SW480 (cell line): ENCODE measurements at regions not wholly inside any gene's neighbourhood (a gene's known extent, or its start where the extent isn't known, plus 50 kb on each side); places are given as distances from the start of the nearest gene placed in this dataset.

Experiments used
- DNase-seq: peaks from one replicate; pipeline ENCODE4 v3.0.0-alpha.2; 2016; ENCODE audit warnings: low spot score

- DNase-seq: no peak
Measured at GRCh38 chr4:104677116-104677515, 182.4 kb upstream of the CXXC4 start.

- no peak for DNase-seq
Measured at GRCh38 chr4:104682311-104682710, 187.6 kb upstream of the CXXC4 start.

DNA sequence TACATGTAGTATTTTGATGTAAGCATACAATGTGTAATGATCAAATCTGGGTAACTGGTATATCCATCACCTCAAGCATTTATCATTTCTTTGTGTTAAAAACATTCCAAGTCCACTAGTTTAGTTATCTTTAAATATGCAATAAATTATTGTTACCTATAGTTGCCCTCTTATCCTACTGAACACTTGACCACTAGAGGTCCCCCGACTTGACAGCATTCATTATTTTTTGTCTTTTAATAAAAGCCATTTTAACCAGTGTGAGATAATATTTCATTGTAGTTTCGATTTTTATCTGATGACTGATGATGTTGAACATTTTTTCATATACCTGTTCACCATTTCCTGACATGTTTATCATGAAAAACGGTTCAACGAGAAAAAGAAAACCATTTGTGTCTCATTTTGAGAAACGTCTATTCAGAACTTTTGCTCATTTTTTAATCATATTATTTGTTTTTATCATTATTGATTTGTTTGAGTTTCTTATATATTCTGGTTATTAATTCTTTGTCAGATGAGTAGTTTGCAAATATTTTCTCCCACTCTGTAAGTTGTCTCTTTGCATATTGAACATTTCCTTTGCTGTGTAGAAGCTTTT lies 199.0 kb upstream of the CXXC4 start:
- DNase-seq: no peak

- no peak for DNase-seq
Measured at GRCh38 chr4:104716584-104716983, 221.9 kb upstream of the CXXC4 start.

DNA sequence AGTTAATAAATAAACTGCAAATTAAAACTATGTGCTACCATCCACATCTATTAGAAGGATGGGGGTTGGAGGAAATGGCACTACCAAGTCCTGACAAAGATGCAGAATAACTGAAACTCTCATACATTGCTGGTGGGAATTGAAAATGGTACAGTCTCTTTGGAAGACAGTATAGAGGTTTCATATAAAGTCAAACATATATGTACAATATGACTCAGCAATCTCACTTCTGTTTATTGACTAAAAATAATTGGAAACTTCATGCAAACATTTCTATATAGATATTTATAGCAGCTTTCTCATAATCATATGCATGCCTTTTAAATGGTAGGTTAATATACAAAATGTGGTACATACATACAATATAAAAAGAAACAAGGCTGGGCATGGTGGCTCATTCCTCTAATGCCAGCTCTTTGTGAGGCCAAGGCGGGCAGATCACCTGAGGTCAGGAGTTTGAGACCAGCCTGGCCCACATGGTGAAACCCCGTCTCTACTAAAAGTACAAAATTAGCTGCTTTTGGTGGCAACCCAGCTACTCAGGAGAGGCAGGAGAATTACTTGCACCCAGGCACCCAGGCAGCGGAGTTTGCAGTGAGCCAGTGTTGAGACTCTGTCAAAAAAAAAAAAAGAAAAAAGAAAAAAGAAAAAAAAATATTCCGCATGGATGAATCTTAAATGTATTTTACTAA lies 225.0 kb upstream of the CXXC4 start:
- no peak for DNase-seq

DNA sequence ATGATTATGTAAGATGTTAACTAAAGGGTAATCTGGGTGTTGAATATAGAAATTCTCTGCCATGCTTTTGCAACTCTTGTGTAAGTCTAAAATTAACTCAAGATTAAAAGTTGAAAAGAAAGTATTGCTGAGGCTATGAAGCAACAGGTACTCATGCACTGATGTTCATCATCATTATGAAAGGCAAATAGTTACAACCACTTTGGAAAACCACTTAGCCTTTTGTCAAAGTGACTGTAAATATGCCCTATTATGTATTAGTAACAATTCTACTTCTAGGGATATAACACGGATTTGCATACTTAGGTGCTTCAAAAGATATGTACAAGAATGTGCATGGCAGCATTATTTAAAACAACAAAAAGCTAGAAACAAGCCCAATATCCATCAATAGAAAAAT lies 227.8 kb upstream of the CXXC4 start:
- DNase-seq: no peak

DNA sequence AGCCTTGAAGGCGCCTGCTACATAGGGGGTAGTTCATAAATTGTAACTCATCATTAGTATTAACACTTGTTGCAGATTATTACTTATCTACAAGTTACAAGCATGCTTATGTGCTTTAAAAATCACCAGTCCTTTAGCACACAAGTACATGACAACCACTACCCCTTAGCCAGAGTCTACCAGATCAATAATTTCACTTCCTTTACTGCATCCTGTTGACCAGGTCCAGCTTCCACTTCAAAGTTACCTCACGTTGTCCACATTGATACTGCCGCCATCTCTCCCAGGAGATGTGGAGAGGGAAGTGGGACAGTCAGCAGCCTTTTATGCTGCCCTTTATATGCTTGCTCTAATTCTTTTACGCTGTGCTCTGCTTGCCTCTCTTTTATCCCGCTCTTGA lies 231.3 kb upstream of the CXXC4 start:
- no peak for DNase-seq

DNA sequence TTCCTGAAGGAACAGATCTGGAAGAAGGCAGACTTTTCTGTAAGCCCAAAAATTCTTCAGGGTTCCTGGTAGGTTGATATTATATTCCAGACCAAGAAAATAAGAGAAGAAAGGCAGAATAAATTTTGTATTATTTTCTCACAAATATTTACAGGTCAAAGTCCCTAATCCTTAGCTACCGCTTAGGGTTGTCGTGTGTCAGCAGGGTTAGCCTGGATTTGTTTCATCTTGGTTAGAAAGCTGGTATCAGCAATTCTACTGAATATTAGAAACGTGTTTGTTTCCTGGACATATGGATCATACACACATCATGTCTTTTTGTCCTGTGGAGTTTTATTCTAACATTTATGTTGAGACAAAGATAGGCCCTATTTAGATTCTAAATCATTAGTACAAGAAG lies 232.9 kb upstream of the CXXC4 start:
- no peak for DNase-seq

- DNase-seq: no peak
Measured at GRCh38 chr4:104728380-104729122, 233.9 kb upstream of the CXXC4 start.

DNA sequence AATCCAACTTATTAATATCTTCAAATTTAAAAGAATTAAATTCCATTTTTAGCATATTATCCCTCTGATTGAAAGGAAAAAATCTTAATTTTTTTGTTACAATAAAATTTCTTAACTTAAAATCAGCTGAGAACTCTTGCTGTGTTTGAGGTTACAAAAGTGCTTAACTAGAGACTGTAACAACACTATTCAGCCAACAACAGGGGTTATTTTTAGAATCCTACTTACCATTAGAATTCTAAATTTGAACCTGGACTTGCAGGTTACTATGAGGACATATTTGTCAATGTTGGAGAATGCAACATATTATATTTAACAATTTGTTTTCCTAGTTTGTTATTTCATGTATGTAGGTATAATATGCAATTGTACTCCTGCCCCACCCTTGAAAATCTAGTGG lies 238.1 kb upstream of the CXXC4 start:
- no peak for DNase-seq

- DNase-seq: no peak
Measured at GRCh38 chr4:104735174-104735573, 240.5 kb upstream of the CXXC4 start.

- no peak for DNase-seq
Measured at GRCh38 chr4:104740161-104740560, 245.5 kb upstream of the CXXC4 start.

GRCh38 chr4:104743215-104743653 lies 248.5 kb upstream of the CXXC4 start:
- no peak for DNase-seq

DNA sequence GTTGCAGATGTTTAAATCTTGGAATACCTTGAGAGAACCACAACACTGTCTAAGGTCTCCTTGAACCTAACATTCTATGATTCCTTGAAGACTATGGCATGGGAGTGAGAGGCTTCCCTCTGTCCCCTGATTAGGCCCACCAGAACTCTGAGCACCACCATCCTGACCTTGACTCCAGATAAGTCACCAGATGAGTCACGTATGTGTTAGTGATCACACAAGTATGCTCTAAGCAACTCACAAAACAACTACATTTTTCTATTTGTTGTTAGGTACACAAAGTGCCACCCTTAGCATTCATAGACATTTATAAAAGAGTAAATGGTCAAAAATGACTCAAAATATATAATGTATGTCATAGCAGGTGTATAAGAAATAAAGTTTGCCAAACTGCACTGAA lies 252.9 kb upstream of the CXXC4 start:
- no peak for DNase-seq

DNA sequence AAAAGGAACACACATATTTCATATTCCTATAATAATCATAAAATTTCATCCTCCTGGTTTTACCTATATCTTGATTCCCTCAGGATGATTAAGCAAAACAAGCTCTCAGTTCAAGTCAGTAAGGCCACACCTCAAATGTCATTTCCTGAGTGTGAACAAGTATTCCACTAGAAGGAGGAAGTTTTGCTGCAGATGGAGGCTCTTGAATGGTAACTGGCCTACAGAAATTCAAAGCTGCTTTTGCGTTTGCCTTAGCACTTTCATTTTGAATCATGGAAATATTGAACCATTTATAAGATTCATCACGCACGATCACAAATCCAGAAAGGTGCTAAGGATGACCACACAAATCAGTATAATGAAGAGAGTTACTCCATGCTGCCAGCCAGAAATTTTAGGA lies 254.4 kb upstream of the CXXC4 start:
- no peak for DNase-seq

DNA sequence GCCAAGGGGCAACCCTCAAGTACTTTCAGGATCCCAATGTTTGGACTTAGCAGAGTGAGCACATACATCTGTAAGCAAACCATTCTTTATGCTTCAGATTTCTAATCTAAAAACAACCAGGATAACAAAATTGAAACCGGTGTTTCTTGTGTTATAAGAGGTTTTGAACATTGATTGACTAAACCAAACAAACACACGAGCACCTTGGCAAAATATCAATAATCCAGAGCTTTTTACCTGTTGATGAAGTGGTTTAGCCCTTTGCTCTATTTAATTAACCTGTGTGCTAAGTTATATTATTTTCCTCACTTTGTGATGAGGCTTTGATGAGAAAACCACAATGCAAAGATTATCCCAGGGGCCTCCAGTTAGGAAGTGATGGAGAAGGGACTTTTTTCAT lies 255.3 kb upstream of the CXXC4 start:
- no peak for DNase-seq

- DNase-seq: no peak
Measured at GRCh38 chr4:104751468-104751867, 256.8 kb upstream of the CXXC4 start.

DNA sequence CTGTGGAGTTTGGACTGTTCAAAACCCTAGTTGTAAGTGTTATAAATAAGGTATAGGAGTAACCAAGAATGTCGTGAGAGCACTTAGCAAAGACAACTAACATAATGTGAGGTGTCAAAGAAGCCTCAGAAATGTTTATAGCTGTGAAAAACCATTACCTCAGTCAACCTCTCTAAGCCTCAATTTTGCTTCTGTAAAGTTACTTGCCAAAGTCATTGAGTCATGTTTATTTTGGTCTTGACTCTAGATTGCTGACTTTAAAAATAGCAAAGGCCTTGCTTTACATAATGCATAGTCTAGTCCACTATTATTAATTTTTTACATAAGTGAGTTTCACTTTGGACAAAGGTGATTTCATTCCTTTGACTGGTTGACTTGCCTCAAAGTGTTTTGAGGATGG lies 257.6 kb upstream of the CXXC4 start:
- no peak for DNase-seq

DNA sequence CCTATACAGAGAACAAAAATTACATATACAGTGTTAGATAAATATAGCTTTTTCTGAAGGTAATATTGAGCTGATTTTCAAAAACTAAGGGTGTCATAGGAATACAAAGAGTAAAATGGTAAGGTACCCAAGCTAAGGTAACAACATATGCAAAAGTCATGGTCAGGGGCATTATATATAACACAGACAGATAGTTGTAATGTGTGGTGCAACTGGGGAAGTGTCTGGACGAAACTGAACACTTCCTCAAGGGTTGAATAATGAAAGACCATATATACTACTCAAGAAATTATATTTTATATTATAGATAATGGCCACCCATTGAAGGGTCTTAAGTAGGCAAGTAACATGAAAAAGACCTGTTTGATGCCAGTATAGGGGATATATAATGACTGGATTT lies 262.1 kb upstream of the CXXC4 start:
- no peak for DNase-seq

DNA sequence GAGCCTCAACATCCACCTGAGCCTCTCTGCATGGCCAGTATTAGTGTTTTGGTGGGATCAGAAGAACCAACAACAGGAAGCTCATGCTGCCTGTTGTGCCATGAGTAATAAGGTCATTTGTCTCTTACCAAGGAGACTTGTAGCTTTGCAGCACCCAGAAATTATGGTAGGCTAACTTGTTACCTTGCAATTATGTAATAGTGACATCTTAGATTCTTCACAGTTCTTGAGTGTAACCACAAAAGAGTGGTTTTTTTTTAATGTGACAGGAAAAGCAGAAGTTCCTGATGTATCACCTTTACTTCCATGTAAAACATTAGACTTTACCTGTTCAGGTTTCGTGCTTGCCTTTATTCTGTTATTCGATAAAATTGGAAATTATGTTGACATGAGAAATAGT lies 263.9 kb upstream of the CXXC4 start:
- no peak for DNase-seq

DNA sequence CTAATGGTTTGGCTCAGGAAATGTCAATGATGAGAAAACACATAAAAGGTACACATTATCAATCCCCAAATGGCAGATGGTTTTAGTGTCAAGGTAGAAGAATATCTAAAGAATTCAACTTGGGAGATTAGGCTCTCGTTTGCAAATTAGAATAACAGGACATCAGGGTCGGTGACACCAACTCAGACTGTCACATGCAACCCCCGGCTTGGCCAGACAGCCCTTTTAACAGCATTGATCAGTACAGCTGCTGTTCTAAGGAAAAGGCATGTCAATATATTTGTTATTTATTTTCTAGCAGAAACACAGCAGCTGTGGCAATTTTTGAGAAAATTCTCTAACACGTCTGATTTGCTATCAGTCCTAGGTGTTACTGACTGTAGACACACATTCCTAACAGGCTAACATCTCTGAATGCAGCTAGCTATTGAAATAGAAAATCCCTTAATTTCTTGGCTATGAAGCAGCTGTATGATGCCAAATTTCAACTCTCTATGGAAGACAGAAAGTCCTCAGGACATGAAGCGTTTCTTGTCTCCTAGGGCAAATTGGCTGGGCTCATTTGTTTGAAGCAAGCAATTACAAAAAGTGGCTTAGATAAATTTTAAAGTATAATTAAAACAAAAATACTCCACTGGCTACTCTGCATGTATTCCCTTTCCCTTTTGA lies 269.0 kb upstream of the CXXC4 start:
- no peak for DNase-seq

GRCh38 chr4:104766676-104767075 lies 272.0 kb upstream of the CXXC4 start:
- DNase-seq: no peak

DNA sequence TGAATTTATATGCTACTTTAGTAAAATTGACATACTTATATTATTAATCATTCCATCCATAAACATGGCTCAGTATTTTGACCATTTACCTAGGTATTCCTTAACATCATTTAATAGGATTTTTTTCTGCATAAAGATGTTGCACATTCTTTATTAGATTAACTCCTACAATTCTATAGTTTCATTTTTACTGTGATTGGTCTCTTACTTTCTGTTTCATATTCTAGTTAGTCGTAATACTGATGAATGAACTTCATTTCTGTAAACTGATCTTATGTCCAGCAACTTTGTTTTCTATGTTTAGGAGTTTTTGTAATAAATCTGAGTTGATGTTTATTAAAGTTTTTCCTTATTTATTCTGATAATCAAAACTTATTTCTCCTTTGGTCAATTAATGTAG lies 278.2 kb upstream of the CXXC4 start:
- DNase-seq: no peak
